ENCODE measurements at regions not wholly inside any gene's neighbourhood (a gene's known extent, or its start where the extent isn't known, plus 50 kb on each side); places are given as distances from the start of the nearest gene placed in this dataset.

GRCh38 chr5:93275376-93275775, 305.6 kb downstream of the NR2F1-AS1 start:
- TF ChIP-seq NR2C2 (CRISPR knock-in tag; IDR thresholded peaks at IDR 0.05) (no peak), ETV6 (CRISPR knock-in tag; IDR thresholded peaks at IDR 0.05) (no peak), NFATC4 (CRISPR knock-in tag; IDR thresholded peaks at IDR 0.05) (no peak), GABPB1 (CRISPR knock-in tag; IDR thresholded peaks at IDR 0.05) (no peak), USF2 (CRISPR knock-in tag; IDR thresholded peaks at IDR 0.05) (no peak)
- TF ChIP-seq, protein P1, sequence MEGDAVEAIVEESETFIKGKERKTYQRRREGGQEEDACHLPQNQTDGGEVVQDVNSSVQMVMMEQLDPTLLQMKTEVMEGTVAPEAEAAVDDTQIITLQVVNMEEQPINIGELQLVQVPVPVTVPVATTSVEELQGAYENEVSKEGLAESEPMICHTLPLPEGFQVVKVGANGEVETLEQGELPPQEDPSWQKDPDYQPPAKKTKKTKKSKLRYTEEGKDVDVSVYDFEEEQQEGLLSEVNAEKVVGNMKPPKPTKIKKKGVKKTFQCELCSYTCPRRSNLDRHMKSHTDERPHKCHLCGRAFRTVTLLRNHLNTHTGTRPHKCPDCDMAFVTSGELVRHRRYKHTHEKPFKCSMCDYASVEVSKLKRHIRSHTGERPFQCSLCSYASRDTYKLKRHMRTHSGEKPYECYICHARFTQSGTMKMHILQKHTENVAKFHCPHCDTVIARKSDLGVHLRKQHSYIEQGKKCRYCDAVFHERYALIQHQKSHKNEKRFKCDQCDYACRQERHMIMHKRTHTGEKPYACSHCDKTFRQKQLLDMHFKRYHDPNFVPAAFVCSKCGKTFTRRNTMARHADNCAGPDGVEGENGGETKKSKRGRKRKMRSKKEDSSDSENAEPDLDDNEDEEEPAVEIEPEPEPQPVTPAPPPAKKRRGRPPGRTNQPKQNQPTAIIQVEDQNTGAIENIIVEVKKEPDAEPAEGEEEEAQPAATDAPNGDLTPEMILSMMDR (IDR thresholded peaks at IDR 0.05), result no peak
